A549 (cell line): ENCODE measurements at regions not wholly inside any gene's neighbourhood (a gene's known extent, or its start where the extent isn't known, plus 50 kb on each side); places are given as distances from the start of the nearest gene placed in this dataset.

Experiments used
- ATAC-seq, 2 experiments: fragments of 200-7000 bp in 1 of 2; fragments of >200 bp in 1 of 2; cut with Nextera tagmentation in 1 of 2; cut with Tn5 transposase in 1 of 2; 3 replicates each; pipeline versions ENCODE4 v1.8.0 to v1.9.1; 2018 to 2020; ENCODE audit warnings: mild to moderate bottlenecking in 1 of 2, moderate library complexity in 1 of 2
- CTCF ChIA-PET: fragments of 300-600 bp; sonication (Branson Sonifier 250); formaldehyde crosslinking; extraction: SDS; loops from one replicate; lab custom pipeline; 2021; ENCODE audit warnings: antibody characterized with exemption, inconsistent platforms; lab: Yijun Ruan, JAX
- POLR2A ChIA-PET: fragments of 350-600 bp; formaldehyde crosslinking; extraction: SDS; loops from one replicate; lab custom pipeline; 2021; ENCODE audit warnings: antibody characterized with exemption, inconsistent platforms; lab: Yijun Ruan, JAX
- DNase-seq, 2 experiments: peaks; one replicate each; pipeline versions ENCODE4 v3.0.0 to v3.0.0-alpha.2; 2011 to 2016; ENCODE audit warnings: low read depth in 1 of 2, low spot score in 1 of 2
- FAIRE-seq: peaks from 2 replicates; lab custom pipeline; 2011; peaks lifted over from hg19 to GRCh38; lab: Jason Lieb, UNC
- H3K27ac ChIP-seq, 2 experiments: fragments of >200 bp; sonication (Bioruptor Twin); formaldehyde crosslinking; 3 replicates each; pipeline ENCODE4 v1.5.1; 2016 to 2017
- H3K4me1 ChIP-seq: fragments of >200 bp; sonication (Bioruptor Twin); formaldehyde crosslinking; 3 replicates; pipeline ENCODE4 v1.6.1; 2016
- H3K4me2 ChIP-seq: fragments of >200 bp; sonication (Bioruptor Twin); formaldehyde crosslinking; 3 replicates; pipeline ENCODE4 v1.6.1; 2016
- H3K4me3 ChIP-seq: fragments of >200 bp; sonication (Bioruptor Twin); formaldehyde crosslinking; 3 replicates; pipeline ENCODE4 v1.5.1; 2016
- H3K9me3 ChIP-seq: fragments of >200 bp; sonication (Bioruptor Twin); formaldehyde crosslinking; 3 replicates; pipeline ENCODE4 v1.6.1; 2016
- CBX2 ChIP-seq: fragments of 200-600 bp; sonication (generic); IDR thresholded peaks from 2 replicates; pipeline ENCODE4 v1.6.1; 2016; ENCODE audit warnings: low read depth, mild to moderate bottlenecking, borderline replicate concordance
- CHD2 ChIP-seq: fragments of 150-350 bp; IDR thresholded peaks from 2 replicates; pipeline ENCODE4 v1.6.1; 2014; ENCODE audit warnings: low read length; ENCODE audit not compliant: partially characterized antibody
- CTCF ChIP-seq: fragments of >200 bp; sonication (Bioruptor Twin); formaldehyde crosslinking; IDR thresholded peaks from 3 replicates; pipeline ENCODE4 v1.5.1; 2016
- ESRRA ChIP-seq: fragments of 150-350 bp; IDR thresholded peaks from 2 replicates; pipeline ENCODE4 v1.6.1; 2014; ENCODE audit warnings: mild to moderate bottlenecking, low read length, borderline replicate concordance
- FOSB ChIP-seq: fragments of 250-450 bp; sonication (Bioruptor Pico); IDR thresholded peaks from 2 replicates; pipeline ENCODE4 v1.5.0; 2020; ENCODE audit warnings: mild to moderate bottlenecking, moderate library complexity
- FOSL2 ChIP-seq, 2 experiments: fragments of 450-650 bp in 1 of 2; fragments of >200 bp in 1 of 2; sonication (Bioruptor Twin) in 1 of 2; formaldehyde crosslinking; IDR thresholded peaks; 2 replicates each; pipeline versions ENCODE4 v1.5.0 to v1.6.1; 2016 to 2020; ENCODE audit warnings: mild to moderate bottlenecking in 1 of 2, moderate library complexity in 1 of 2
- FOXS1 ChIP-seq: fragments of 250-450 bp; sonication (Bioruptor Pico); IDR thresholded peaks from 2 replicates; pipeline ENCODE4 v1.5.0; 2020; ENCODE audit warnings: mild to moderate bottlenecking, moderate library complexity
- HES2 ChIP-seq: fragments of >200 bp; sonication (Bioruptor Twin); formaldehyde crosslinking; IDR thresholded peaks from 2 replicates; pipeline ENCODE4 v1.6.1; 2016
- HOXB13 ChIP-seq: fragments of 250-450 bp; sonication (Bioruptor Pico); IDR thresholded peaks from 2 replicates; pipeline ENCODE4 v1.5.0; 2020; ENCODE audit warnings: low read depth, mild to moderate bottlenecking, moderate library complexity
- JUN ChIP-seq, 2 experiments: fragments of >200 bp; sonication (Bioruptor Twin); formaldehyde crosslinking; IDR thresholded peaks; 2 replicates in 1 of 2; 3 replicates in 1 of 2; pipeline ENCODE4 v1.6.1; 2016 to 2017
- JUNB ChIP-seq: fragments of >200 bp; sonication (Bioruptor Twin); formaldehyde crosslinking; IDR thresholded peaks from 2 replicates; pipeline ENCODE4 v1.6.1; 2016
- MYC ChIP-seq: IDR thresholded peaks from 2 replicates; pipeline ENCODE4 v1.6.1; 2012; ENCODE audit warnings: mild to moderate bottlenecking, inconsistent platforms, low read length, improper control_type of control experiment, borderline replicate concordance
- NFE2L2 ChIP-seq: fragments of 150-350 bp; conservative IDR thresholded peaks from 2 replicates; pipeline ENCODE4 v1.6.1; 2014; ENCODE audit warnings: low read length
- PBX3 ChIP-seq: IDR thresholded peaks from 2 replicates; pipeline ENCODE4 v1.6.1; 2012
- POLR2A ChIP-seq: IDR thresholded peaks from 2 replicates; pipeline ENCODE4 v1.6.1; 2012; ENCODE audit warnings: mild to moderate bottlenecking, low read length
- RFX5 ChIP-seq: fragments of 450-650 bp; IDR thresholded peaks from 2 replicates; pipeline ENCODE4 v1.7.1; 2014; ENCODE audit warnings: antibody characterized with exemption, mild to moderate bottlenecking, moderate library complexity
- RNF2 ChIP-seq: fragments of 200-600 bp; sonication (generic); IDR thresholded peaks from 2 replicates; pipeline ENCODE4 v1.6.1; 2016; ENCODE audit warnings: low read depth, mild to moderate bottlenecking, antibody characterized with exemption, moderate library complexity, borderline replicate concordance
- SMC3 ChIP-seq: fragments of >200 bp; sonication (Bioruptor Twin); formaldehyde crosslinking; IDR thresholded peaks from 3 replicates; pipeline ENCODE4 v1.6.1; 2018; ENCODE audit warnings: inconsistent platforms
- SREBF2 ChIP-seq: fragments of 450-650 bp; IDR thresholded peaks from 2 replicates; pipeline ENCODE4 v1.6.1; 2014; ENCODE audit warnings: mild to moderate bottlenecking, moderate library complexity
- TFCP2L1 ChIP-seq: fragments of 250-450 bp; sonication (Bioruptor Pico); IDR thresholded peaks from 2 replicates; pipeline ENCODE4 v1.5.0; 2021; ENCODE audit warnings: mild to moderate bottlenecking
- TP53 ChIP-seq: fragments of 250-450 bp; sonication (Bioruptor Pico); IDR thresholded peaks from 2 replicates; pipeline ENCODE4 v1.5.0; 2021; ENCODE audit warnings: mild to moderate bottlenecking, moderate library complexity
- USF2 ChIP-seq: fragments of 450-650 bp; IDR thresholded peaks from 2 replicates; pipeline ENCODE4 v1.6.1; 2014; ENCODE audit warnings: antibody characterized with exemption
- ZC3H11A ChIP-seq: fragments of 450-650 bp; IDR thresholded peaks from 2 replicates; pipeline ENCODE4 v1.6.1; 2014; ENCODE audit warnings: antibody characterized with exemption, mild to moderate bottlenecking
- ZNF302 ChIP-seq: fragments of 250-450 bp; sonication (Bioruptor Pico); IDR thresholded peaks from 2 replicates; pipeline ENCODE4 v1.9.0; 2021; ENCODE audit warnings: inconsistent platforms, mild to moderate bottlenecking, moderate library complexity
- ZSCAN20 ChIP-seq: fragments of 250-450 bp; sonication (Bioruptor Pico); IDR thresholded peaks from 2 replicates; pipeline ENCODE4 v1.8.0; 2022; ENCODE audit warnings: mild to moderate bottlenecking, moderate library complexity
- WGBS: methylation state at CpG from one replicate; pipeline ENCODE4 v1.1.6; 2017; ENCODE audit errors: missing lambda C conversion rate; 5-methylcytosine and 5-hydroxymethylcytosine counted together

GRCh38 chr9:80320480-80320879 is 748.7 kb downstream of the TLE4 start (continued):
- TF ChIP-seq CTCF, result no peak
- no peak for TF ChIP-seq CBX2
- TF ChIP-seq ZSCAN20, result no peak
- TF ChIP-seq USF2, result no peak
- no peak for TF ChIP-seq SREBF2
- TF ChIP-seq RNF2, result no peak
- TF ChIP-seq POLR2A, result no peak

- no peak for FAIRE-seq
- Histone ChIP-seq H3K9me3 (no peaks in the 10 kb centered on the region), H3K27ac (no peak overlapping the region), H3K4me2 (no peak overlapping the region), H3K4me3 (no peak overlapping the region), H3K4me1 (no peaks in the 10 kb centered on the region)
- no peak for DNase-seq
- ATAC-seq, result no peak
- POLR2A ChIA-PET, result no interaction called here
- CTCF ChIA-PET, result no interaction called here
- TF ChIP-seq PBX3 (no peak), FOSL2 (IDR thresholded peaks at IDR 0.05) (no peak), FOSL2 (CRISPR knock-in tag; IDR thresholded peaks at IDR 0.05) (no peak), HOXB13 (CRISPR knock-in tag) (no peak), JUNB (no peak), RFX5 (no peak), HES2 (no peak), CTCF (no peak), FOXS1 (CRISPR knock-in tag) (no peak), NFE2L2 (no peak), ESRRA (no peak), TFCP2L1 (no peak), JUN (IDR thresholded peaks at IDR 0.05) (no peak), MYC (no peak), CHD2 (no peak), RNF2 (no peak), TP53 (CRISPR knock-in tag) (no peak), ZNF302 (no peak), FOSB (CRISPR knock-in tag) (no peak), ZC3H11A (no peak), SMC3 (no peak)
- WGBS, result 69% methylated on average over 1 of the region's 1 CpG
These were observed 733.4 kb downstream of the TLE4 start for GRCh38 chr9:80305136-80305535.
